ENCODE measurements at regions not wholly inside any gene's neighbourhood (a gene's known extent, or its start where the extent isn't known, plus 50 kb on each side); places are given as distances from the start of the nearest gene placed in this dataset.
A peak's percentile ranks its signal among the peaks of the same experiment; 100 is the strongest.

DNA sequence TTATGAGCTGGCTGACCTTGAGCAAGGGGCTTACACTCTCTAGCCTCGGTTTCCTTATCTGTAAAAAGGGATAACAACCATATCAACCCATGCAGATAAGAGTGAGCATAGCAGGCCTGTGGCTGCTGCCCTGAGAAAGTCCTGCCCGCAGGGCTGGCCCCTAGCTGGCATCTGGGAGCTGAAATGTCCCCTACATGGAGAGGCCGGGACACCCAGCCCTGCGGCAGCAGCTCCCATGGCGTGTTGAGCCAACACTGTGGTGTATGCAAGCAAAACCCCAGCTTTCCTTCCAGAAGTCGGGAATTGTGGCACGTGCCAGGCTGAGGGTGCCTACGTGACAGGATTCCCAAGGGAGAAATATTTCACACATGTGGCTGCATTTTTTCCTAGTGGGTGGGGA is 358.9 kb downstream of the CTTN start:
- no peak for DNase-seq

DNA sequence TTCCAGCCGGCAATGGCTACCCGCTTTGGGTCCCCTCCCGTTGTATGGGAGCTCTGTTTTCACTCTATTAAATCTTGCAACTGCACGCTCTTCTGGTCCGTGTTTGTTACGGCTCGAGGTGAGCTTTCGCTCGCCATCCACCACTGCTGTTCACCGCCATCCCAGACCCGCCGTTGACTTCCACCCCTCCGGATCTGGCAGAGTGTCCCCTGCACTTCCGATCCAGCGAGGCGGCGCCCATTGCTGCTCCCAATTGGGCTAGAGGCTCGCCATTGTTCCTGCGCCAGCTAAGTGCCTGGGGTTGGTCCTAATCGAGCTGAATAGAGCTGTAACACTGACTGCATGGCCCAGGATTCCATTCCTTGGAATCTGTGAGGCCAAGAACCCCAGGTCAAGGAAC is 359.9 kb downstream of the CTTN start:
- no peak for DNase-seq

- no peak for DNase-seq
These were observed 361.5 kb downstream of the CTTN start for GRCh38 chr11:70759846-70760245.

GRCh38 chr11:70760416-70761020 is 362.2 kb downstream of the CTTN start:
- DNase-seq = no peak

GRCh38 chr11:70761094-70761907 is 363.0 kb downstream of the CTTN start:
- DNase-seq = no peak

- DNase-seq = no peak
These were observed 363.6 kb downstream of the CTTN start for GRCh38 chr11:70761908-70762337.

DNA sequence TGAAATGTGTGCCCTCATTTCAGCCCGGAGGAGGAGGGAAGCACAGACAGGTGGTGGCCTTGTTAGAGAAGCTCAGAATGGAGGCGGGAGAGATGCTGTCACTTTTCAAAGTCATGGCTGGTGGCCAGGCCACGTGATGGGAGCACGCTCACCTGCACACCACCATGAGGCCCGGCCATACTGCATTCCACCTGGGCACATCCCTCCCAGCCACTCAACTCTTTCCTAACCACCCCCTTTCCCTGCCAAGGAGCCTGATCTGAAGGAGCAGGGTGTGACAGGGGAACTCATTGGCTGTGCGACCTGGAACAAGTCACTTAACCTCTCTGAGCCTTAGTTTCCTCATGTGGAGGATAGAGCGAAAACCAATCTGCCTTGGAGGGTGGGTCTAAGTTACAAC is 364.5 kb downstream of the CTTN start:
- no peak for DNase-seq

DNA sequence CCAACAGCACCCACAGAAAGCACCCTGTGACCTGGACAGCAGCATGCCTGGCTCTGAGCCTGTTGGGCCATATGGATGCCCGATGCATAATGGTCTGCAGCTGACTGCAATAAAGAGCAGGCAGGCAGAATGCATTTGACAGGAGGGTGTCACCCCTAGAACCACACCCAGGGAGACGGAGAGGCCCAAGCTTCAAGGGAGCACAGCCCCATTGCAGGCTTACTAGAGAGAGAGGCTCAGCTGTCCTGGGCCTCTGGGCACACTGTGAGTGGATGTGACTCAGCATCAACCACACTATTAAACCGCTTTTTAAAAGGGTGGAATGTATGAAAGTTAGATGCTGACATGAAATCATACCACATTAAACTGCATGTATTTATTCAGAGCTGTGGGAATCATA is 365.3 kb downstream of the CTTN start:
- DNase-seq = no peak

DNA sequence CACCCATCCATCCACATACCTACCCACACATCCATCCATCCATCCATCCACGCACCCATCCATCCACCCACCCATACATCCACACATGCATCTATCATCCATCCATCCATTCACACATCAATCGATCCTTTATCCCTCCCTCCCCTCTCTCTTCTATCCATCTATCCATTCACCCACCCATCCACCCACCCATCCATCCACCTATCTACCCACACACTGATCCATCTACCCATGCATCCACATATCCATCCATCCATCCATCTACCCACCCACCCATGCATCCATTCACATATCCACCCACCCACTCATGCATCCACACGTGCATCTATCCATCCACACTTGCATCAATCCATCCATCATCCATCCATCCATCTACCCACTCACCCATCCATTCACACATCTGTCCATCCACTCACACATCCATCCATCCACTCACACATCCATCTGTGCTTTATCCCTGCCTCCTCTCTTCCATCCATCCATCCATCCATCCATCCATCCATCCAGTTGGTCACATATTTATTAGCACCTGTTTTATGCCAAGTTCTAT is 366.1 kb downstream of the CTTN start:
- no peak for DNase-seq

- DNase-seq = no peak
These were observed 368.6 kb downstream of the CTTN start for GRCh38 chr11:70766901-70767300.

DNA sequence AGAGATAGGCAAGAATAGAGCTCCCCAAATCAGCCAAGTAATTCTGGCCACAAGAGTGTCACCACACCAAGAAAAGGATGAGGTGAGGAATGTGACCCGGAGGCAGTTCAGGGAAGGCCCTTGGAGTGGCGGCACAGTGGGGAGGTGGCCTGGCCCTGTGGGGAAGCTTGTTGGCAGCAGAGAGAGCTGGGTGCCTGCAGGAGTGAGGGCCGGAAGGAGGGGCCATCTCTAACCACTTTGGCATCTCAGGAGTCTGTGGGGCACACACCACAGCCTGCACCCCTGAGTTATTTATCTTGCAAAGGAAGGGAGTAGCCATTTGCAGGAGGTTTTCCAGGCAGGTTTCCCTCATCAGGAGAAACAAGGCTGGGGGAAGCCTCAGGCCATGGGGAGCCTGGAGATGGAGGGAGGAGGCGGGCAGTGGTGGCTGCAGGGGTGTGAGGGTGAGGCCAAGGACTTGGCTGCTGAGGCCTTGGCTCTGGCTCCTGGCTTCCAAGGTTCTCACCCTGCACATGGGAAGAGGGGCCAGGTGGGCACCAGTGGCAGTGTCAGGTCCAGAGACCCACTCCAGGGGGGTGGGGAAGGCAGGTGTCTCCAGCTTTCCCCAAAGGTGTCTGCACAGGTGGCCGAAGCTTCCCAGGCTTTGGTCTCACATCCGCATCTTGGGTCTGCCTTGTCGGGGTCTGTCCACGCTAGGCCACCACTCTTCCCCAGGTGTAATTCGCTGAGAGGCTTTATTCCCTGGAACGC is 370.2 kb downstream of the CTTN start:
- no peak for DNase-seq

- no peak for DNase-seq
These were observed 370.8 kb downstream of the CTTN start for GRCh38 chr11:70769106-70769505.

DNA sequence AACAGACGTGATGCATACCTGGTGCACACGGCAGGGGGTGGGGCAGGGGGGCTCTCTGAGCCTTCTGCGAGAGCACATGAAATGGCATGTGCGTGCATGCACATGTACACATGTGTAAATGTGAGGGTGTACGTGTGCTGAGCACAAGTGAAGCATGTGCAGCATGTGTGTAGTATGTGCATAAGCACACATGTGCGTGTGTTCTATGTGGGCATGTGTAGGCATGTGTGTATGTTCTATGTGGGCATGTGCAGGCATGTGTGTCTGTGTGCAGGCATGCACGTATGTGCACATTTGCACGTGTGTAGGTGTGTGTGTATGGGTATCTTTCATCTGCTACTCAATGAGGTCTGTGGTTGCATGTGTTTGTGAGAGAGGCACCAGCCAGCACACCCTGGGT is 371.2 kb downstream of the CTTN start:
- no peak for DNase-seq

DNA sequence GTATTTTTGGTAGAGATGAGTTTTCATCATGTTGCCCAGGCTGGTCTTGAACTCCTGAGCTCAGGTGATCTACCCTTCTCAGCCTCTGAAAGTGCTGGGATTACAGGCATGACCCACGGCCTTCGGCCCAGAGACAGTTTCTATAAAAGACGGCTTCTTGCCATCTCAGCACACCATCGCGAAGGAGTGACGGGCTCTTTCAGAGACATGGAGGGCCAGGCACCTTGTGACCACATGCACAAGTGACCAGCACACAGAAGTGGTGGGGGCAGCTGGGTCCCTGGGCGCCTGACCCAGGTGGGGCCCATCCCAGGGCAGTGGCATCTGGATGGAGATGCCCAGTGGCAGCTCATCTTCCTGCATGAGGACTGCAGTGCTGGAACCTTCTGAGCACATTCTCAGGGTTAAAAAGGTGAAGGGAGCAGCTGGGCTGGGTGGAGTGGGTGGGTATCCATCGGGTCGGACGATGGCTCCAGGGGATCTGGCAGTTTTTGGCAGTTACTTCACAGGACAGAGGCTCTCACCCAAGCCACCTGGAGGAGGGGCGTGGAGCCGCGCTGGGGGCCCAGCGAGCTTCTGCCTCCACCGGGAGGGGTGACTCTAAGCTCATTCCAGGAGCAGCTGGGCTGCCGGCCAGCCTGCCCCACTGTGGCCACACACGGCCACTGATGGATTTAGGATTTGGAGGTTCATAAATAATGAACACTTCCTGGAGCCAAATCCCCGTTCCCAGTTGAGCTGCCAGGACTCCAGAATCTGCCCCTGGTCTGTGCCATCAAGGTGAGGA is 373.0 kb downstream of the CTTN start:
- no peak for DNase-seq

DNA sequence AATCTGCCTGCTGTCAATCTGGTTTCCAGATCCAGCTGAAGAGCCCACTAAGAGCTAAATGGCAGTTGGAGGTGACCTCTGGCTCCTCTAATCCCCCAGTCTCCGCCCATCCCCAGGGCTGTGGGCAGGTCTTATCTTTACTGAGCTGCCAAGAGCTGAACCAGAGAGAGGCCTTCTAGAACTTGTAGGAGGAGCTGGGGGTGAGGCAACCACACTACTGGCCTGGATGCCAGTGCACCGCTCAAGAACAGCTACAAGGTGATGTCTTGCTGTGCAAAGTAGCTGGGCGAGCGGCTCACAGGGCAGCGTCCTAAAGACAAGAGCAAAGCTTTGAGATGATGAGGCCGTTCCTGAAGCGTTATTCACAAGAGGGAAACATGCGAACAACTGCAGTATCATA is 374.6 kb downstream of the CTTN start:
- no peak for DNase-seq

- DNase-seq = no peak
These were observed 377.2 kb downstream of the CTTN start for GRCh38 chr11:70775386-70776075.

DNA sequence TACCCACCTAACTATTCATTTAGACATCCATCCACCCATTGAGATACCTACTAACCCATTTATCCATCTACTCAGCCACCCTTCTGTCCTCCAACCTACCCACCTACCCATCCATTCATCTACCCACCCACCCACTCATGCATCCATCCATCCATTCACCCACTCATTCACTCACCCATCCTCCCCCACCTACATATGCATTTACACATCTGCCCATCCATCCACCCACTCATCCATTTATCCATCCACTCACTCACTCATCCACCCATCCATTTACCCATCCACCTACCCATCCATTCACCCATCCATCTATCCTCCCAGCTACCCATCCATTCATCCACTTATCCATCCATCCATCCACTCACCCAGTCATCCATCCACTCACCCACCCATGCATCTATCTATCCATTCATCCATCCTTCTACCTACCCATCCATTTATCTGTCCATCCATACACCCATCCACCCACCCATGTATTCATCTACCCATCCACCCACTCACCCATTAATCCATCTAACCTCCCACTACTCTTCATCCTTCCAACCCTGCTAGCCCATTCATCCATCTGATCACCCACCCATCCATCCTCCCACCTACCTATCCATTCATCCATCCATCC is 378.7 kb downstream of the CTTN start:
- DNase-seq = no peak

- peak in 3 of 56 donors; percentile 1 to 11 (median 10) for DNase-seq
These were observed 380.6 kb downstream of the CTTN start for GRCh38 chr11:70778883-70779282.

GRCh38 chr11:70779433-70780245 is 381.3 kb downstream of the CTTN start:
- no peak for DNase-seq

DNA sequence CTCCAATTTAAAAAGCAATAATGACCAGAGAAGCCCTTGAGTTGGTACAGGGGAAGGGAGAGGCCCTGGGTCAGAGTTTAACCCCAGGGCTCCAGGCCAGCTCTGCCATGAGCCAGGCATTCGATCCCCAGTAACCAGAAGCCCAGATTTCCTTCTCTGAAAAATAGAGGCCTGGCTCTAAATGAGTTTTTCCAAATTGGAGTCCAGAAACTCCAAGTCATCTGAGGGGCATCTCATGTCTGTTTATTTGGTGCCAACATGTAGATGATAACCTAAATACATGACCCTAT is 381.9 kb downstream of the CTTN start:
- no peak for DNase-seq
